K562 (cell line): ENCODE measurements at regions not wholly inside any gene's neighbourhood (a gene's known extent, or its start where the extent isn't known, plus 50 kb on each side); places are given as distances from the start of the nearest gene placed in this dataset.

Source experiments
- ATAC-seq: fragments of 200-7000 bp; cut with Tn5 transposase; 3 replicates; pipeline ENCODE4 v1.9.1; 2020; ENCODE audit warnings: moderate library complexity
- BruUV-seq: library from RNA; stranded (reverse); fragments of 400-500 nt; replicated peaks from 2 replicates; lab custom pipeline; 2021; lab: Mats Ljungman, UMichigan
- CTCF ChIA-PET: fragments of 300-600 bp; formaldehyde crosslinking; extraction: SDS; loops from one replicate; lab custom pipeline; 2021; ENCODE audit warnings: low intra/inter-chr PET ratio; lab: Yijun Ruan, JAX
- POLR2A ChIA-PET: fragments of 300-600, 350-650 bp; sonication (Branson Sonifier 250); formaldehyde crosslinking; extraction: SDS; loops from one replicate; lab custom pipeline; 2021; ENCODE audit warnings: antibody characterized with exemption, inconsistent platforms; lab: Yijun Ruan, JAX
- DNase-seq, 4 experiments: peaks; one replicate each; pipeline versions ENCODE4 v3.0.0 to v3.0.0-alpha.2; 2011 to 2018; ENCODE audit warnings: low spot score in 3 of 4, mixed read lengths in 3 of 4; ENCODE audit errors: extremely low read depth in 1 of 4
- FAIRE-seq: peaks from 2 replicates; lab custom pipeline; 2011; peaks lifted over from hg19 to GRCh38; lab: Jason Lieb, UNC
- H2AFZ ChIP-seq: 2 replicates; pipeline ENCODE4 v1.6.0; 2011; ENCODE audit warnings: low read depth, low read length, control low read depth, inconsistent platforms
- H3K27ac ChIP-seq: fragments of 200-600 bp; 3 replicates; pipeline ENCODE4 v1.8.0; 2011; ENCODE audit warnings: low read depth, mild to moderate bottlenecking, control low read depth, inconsistent platforms, low read length, moderate library complexity, mixed read lengths; ENCODE audit errors: extremely low read depth
- H3K27me3 ChIP-seq, 2 experiments: fragments of 300-600 bp in 1 of 2; 2 replicates in 1 of 2; 3 replicates in 1 of 2; pipeline versions ENCODE4 v1.6.0 to v1.8.0; 2011; ENCODE audit warnings: inconsistent platforms in 2 of 2, low read length in 2 of 2, mild to moderate bottlenecking in 1 of 2, mixed read lengths in 1 of 2, moderate library complexity in 1 of 2; ENCODE audit not compliant: control insufficient read depth in 2 of 2, insufficient read depth in 2 of 2
- H3K36me3 ChIP-seq: fragments of 300-600 bp; 3 replicates; pipeline ENCODE4 v1.8.0; 2011; ENCODE audit warnings: mild to moderate bottlenecking, low read length, inconsistent platforms; ENCODE audit not compliant: control insufficient read depth, insufficient read depth
- H3K4me1 ChIP-seq, 2 experiments: fragments of 200-600 bp in 1 of 2; replicated peaks in 1 of 2; 2 replicates in 1 of 2; 3 replicates in 1 of 2; pipeline versions ENCODE4 v1.5.1 to v1.8.0; 2011; ENCODE audit warnings: inconsistent platforms in 2 of 2, low read length in 2 of 2, mild to moderate bottlenecking in 1 of 2, mixed read lengths in 1 of 2, moderate library complexity in 1 of 2; ENCODE audit not compliant: control insufficient read depth in 2 of 2, insufficient read depth in 2 of 2
- H3K4me2 ChIP-seq: 2 replicates; pipeline ENCODE4 v1.6.1; 2011; ENCODE audit warnings: low read length, control low read depth, inconsistent platforms, mixed read lengths; ENCODE audit not compliant: insufficient read depth
- H3K4me3 ChIP-seq: fragments of 200-600 bp; sonication (generic), shearing (Covaris generic); 2 replicates; pipeline ENCODE4 v1.5.1; 2016; ENCODE audit warnings: control low read depth, inconsistent platforms
- H3K79me2 ChIP-seq: fragments of 200-600 bp; 3 replicates; pipeline ENCODE4 v1.8.0; 2011; ENCODE audit warnings: low read length, inconsistent platforms; ENCODE audit not compliant: control insufficient read depth, insufficient read depth
- H3K9ac ChIP-seq, 2 experiments: 2 replicates each; pipeline versions ENCODE4 v1.6.0 to v1.6.1; 2011; ENCODE audit warnings: low read depth in 2 of 2, low read length in 2 of 2, control low read depth in 1 of 2, inconsistent platforms in 1 of 2, mild to moderate bottlenecking in 1 of 2, mixed read lengths in 1 of 2; ENCODE audit not compliant: insufficient read depth in 1 of 2
- H3K9me1 ChIP-seq: one replicate; pipeline ENCODE4 v1.6.0; 2011; ENCODE audit warnings: inconsistent platforms, mild to moderate bottlenecking, low read length, moderate library complexity; ENCODE audit not compliant: control insufficient read depth, insufficient read depth
- H3K9me3 ChIP-seq: replicated peaks from 2 replicates; pipeline ENCODE4 v1.5.1; 2011; ENCODE audit warnings: low read depth, low read length, inconsistent platforms; ENCODE audit not compliant: control insufficient read depth, insufficient read depth
- H4K20me1 ChIP-seq: replicated peaks from 2 replicates; pipeline ENCODE4 v1.6.1; 2011; ENCODE audit warnings: low read length, inconsistent platforms, mixed read lengths; ENCODE audit not compliant: control insufficient read depth, insufficient read depth
- ARID3A ChIP-seq: IDR thresholded peaks from 2 replicates; pipeline ENCODE4 v1.6.1; 2012; ENCODE audit warnings: low read depth, low read length, improper control_type of control experiment, borderline replicate concordance
- BDP1 ChIP-seq: IDR thresholded peaks from 3 replicates; pipeline ENCODE4 v1.6.1; 2011; ENCODE audit not compliant: insufficient read length, insufficient read depth
- CBFA2T3 ChIP-seq: fragments of 450-650 bp; IDR thresholded peaks from 2 replicates; pipeline ENCODE4 v1.6.1; 2017
- CBX1 ChIP-seq: sonication (generic); IDR thresholded peaks from 2 replicates; pipeline ENCODE4 v1.6.1; 2016; ENCODE audit warnings: antibody characterized with exemption, low read depth, mild to moderate bottlenecking
- DACH1 ChIP-seq: fragments of 450-650 bp; IDR thresholded peaks from 2 replicates; pipeline ENCODE4 v1.6.1; 2018; ENCODE audit not compliant: partially characterized antibody
- FOXA1 ChIP-seq: fragments of 450-650 bp; IDR thresholded peaks from 2 replicates; pipeline ENCODE4 v1.6.1; 2016; ENCODE audit warnings: mild to moderate bottlenecking, borderline replicate concordance
- GATAD2A ChIP-seq: fragments of 450-650 bp; IDR thresholded peaks from 2 replicates; pipeline ENCODE4 v1.6.1; 2017
- HDAC1 ChIP-seq, 2 experiments: fragments of 450-650 bp; IDR thresholded peaks; 2 replicates each; pipeline ENCODE4 v1.6.1; 2016 to 2017; ENCODE audit warnings: inconsistent platforms in 1 of 2, mild to moderate bottlenecking in 1 of 2, moderate library complexity in 1 of 2
- HMGXB4 ChIP-seq: sonication (generic); formaldehyde crosslinking; IDR thresholded peaks from 2 replicates; pipeline ENCODE4 v1.8.1; 2023; ENCODE audit warnings: mild to moderate bottlenecking, missing genetic modification reagents
- JUN ChIP-seq, 2 experiments: sonication (generic) in 1 of 2; formaldehyde crosslinking in 1 of 2; IDR thresholded peaks; 2 replicates each; pipeline versions ENCODE4 v1.6.1 to v1.8.0; 2012 to 2022; ENCODE audit warnings: borderline replicate concordance in 2 of 2, mild to moderate bottlenecking in 2 of 2, improper control_type of control experiment in 1 of 2, low read depth in 1 of 2, low read length in 1 of 2, missing genetic modification reagents in 1 of 2
- MAX ChIP-seq: sonication (generic); formaldehyde crosslinking; IDR thresholded peaks from 2 replicates; pipeline ENCODE4 v1.9.0; 2022; ENCODE audit warnings: mild to moderate bottlenecking, missing genetic modification reagents
- RCOR1 ChIP-seq, 2 experiments: IDR thresholded peaks; 2 replicates each; pipeline ENCODE4 v1.6.1; 2012; ENCODE audit warnings: low read depth in 2 of 2, low read length in 2 of 2, borderline replicate concordance in 1 of 2, improper control_type of control experiment in 1 of 2
- USF2 ChIP-seq: sonication (generic); formaldehyde crosslinking; IDR thresholded peaks from 2 replicates; pipeline ENCODE4 v1.5.0; 2020; ENCODE audit warnings: missing genetic modification reagents
- ZC3H4 ChIP-seq: sonication (generic); formaldehyde crosslinking; IDR thresholded peaks from 2 replicates; pipeline ENCODE4 v1.9.0; 2021; ENCODE audit warnings: missing genetic modification reagents, borderline replicate concordance
- ZNF444 ChIP-seq: fragments of 250-450 bp; sonication (Bioruptor Pico); IDR thresholded peaks from 2 replicates; pipeline ENCODE4 v1.4.0; 2020; ENCODE audit warnings: mild to moderate bottlenecking, moderate library complexity
- ZNF717 ChIP-seq: fragments of 250-450 bp; sonication (Bioruptor Pico); IDR thresholded peaks from 2 replicates; pipeline ENCODE4 v1.5.0; 2021
- ZZZ3 ChIP-seq: fragments of 450-650 bp; IDR thresholded peaks from 2 replicates; pipeline ENCODE4 v1.6.1; 2016; ENCODE audit warnings: antibody characterized with exemption, mild to moderate bottlenecking, moderate library complexity
- WGBS: fragments of 100-300 bp; shearing (Covaris generic); methylation state at CpG from one replicate; pipeline ENCODE4 v1.1.6; 2016; ENCODE audit warnings: low coverage, mixed read lengths; ENCODE audit not compliant: insufficient coverage; ENCODE audit errors: missing lambda C conversion rate; 5-methylcytosine and 5-hydroxymethylcytosine counted together
- in situ Hi-C: fragments of 300-500 bp; cut with MboI; formaldehyde crosslinking; loops from 4 replicates; pipeline ENCODE4 v1.15.0; 2018; ENCODE audit warnings: inconsistent platforms, mixed read lengths
- intact Hi-C: fragments of 100-400 bp; cut with micrococcal nuclease; formaldehyde crosslinking; loops from 2 replicates; pipeline ENCODE4 v1.14.2; 2022

- Histone ChIP-seq H3K36me3 (no peaks in the 10 kb centered on the region), H4K20me1 (no peaks in the 10 kb centered on the region), H3K9me3 (no peaks in the 10 kb centered on the region), H3K4me3 (no peak overlapping the region), H3K4me2 (no peak overlapping the region), H3K9me1 (no peaks in the 10 kb centered on the region)
- 2% methylated on average over 3 of the region's 3 CpGs for WGBS
- FAIRE-seq (no peak), DNase-seq (no peak), ATAC-seq (no peak)
- ChIA-PET POLR2A (no interaction called here), CTCF (no interaction called here)
- intact Hi-C loops = no loop called here
- TF ChIP-seq GATAD2A (no peak), BDP1 (no peak), HDAC1 (IDR thresholded peaks at IDR 0.05) (no peak), ZC3H4 (CRISPR knock-in tag) (no peak), USF2 (CRISPR knock-in tag) (no peak), DACH1 (no peak), ZNF444 (CRISPR knock-in tag) (no peak), ARID3A (no peak), JUN (IDR thresholded peaks at IDR 0.05; ENCODE audit: borderline replicate concordance, low read depth, low read length) (no peak), JUN (CRISPR knock-in tag; IDR thresholded peaks at IDR 0.05; ENCODE audit: borderline replicate concordance) (no peak), FOXA1 (no peak), ZZZ3 (no peak), RCOR1 (IDR thresholded peaks at IDR 0.05; ENCODE audit: borderline replicate concordance in 1 of 2, low read depth in 2 of 2, low read length in 2 of 2) (no peak), MAX (CRISPR knock-in tag) (no peak), CBFA2T3 (no peak), CBX1 (no peak), ZNF717 (CRISPR knock-in tag) (no peak), HMGXB4 (CRISPR knock-in tag) (no peak)
- TF ChIP-seq, all 486 proteins: peak for 0
- no peaks in the 10 kb centered on the region for H3K27me3 ChIP-seq
- in situ Hi-C loops = no loop called here
- H2AFZ ChIP-seq = no peak overlapping the region
- H3K4me1 ChIP-seq = no peaks in the 10 kb centered on the region
- H3K9ac ChIP-seq = no peak overlapping the region
- no peak overlapping the region for H3K27ac ChIP-seq
- BruUV-seq = no TSS peak
- H3K79me2 ChIP-seq = no peaks in the 10 kb centered on the region
Observed at GRCh38 chr3:104901396-104901795, 465.3 kb upstream of the ALCAM start.
